NCI-H2029 (cell line): ENCODE measurements at regions not wholly inside any gene's neighbourhood (a gene's known extent, or its start where the extent isn't known, plus 50 kb on each side); places are given as distances from the start of the nearest gene placed in this dataset.

Experiments
- DNase-seq: peaks from one replicate; lab custom pipeline; 2025; lab: John Stamatoyannopoulos, UW

DNA sequence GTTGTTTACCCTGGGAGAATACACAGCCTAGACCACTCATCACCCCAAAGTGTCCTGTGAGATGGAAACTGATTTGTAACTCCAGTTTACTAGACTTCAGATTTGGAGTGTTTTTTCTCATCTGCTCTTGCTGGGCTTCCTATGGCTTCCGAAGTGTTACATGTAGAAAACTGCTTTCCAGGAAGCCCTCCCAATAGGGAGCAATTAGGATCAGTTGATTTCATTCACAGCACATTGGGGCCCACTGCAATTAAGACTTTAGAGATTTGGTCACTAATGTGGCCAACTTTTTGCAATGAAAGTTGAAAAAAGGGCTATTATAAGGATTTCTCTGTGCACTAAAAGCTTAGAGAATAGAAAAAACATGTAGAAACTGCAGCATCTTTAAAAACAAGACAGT, 656.6 kb upstream of the CHAC2 start:
- no peak for DNase-seq

DNA sequence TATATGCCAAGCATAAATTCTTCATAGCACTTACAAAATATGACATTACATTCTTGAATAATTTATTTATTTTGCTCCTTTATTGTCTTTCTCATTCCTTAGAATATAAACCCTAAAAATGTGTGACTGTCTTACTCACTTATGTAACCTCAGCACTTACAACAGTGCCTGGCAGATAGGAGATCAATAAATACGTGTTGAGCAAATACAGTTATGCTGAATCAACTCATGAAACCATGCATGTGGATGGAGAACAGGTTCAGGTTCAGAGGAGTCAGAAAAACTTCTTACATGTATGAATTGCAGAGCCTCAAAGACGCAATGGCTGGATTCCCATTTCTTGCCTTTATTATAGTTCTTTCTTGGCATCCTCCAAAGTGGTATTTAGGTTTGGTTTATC, 659.4 kb upstream of the CHAC2 start:
- no peak for DNase-seq

DNA sequence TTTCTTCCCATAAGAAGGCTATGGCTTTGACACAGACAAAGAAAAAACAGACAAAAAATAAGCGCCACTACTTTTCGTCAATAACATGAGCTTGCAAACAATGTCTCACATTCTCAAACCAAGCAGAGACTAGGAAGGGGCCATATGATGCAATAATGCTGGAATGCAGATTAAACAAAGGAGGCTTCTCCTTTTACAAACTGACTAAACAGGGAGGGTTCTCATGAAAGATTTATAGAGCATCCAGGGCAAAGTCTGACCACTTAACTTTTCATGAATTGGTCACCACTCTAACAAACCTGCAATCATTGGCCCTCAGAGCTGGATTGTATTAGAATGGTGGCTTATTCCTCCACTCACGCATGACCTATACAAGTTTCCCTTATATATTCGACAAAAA, 663.3 kb upstream of the CHAC2 start:
- no peak for DNase-seq

DNA sequence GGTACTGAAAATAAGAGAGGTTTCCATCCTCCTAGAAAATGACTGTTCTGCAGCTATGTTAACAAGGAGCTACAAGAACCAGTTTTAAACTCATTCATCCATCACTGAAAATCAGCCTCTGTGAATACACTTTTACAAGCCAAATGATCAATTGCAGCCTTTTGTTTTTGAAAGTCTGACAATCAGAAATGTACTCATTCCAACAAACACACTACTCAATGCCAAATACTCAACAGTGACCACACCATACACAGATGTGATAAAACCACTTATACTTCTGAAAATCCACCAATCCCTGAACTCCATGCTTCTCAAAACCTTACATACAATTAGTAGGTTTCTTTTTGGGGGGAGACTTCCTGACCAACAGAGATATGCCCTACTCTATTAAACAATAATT, 663.9 kb upstream of the CHAC2 start:
- DNase-seq = no peak

DNA sequence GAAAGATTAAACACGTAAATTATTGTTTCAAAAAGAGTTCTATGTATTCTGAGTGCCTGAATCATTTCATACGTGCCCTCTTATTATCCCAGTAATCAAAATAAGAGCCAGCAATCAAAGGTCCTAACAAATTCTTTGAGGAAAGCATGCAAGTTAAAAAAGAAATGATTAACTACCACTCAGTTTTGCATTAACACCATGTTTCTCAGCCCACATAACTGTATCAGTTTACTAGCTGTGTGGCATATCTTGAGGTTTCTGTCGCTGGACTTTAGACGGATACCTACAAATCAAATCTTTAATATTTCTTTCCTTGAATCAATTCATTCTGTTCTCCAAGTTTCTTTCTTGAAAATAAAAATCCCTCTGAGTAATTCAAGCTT, 668.9 kb upstream of the CHAC2 start:
- DNase-seq = no peak

DNA sequence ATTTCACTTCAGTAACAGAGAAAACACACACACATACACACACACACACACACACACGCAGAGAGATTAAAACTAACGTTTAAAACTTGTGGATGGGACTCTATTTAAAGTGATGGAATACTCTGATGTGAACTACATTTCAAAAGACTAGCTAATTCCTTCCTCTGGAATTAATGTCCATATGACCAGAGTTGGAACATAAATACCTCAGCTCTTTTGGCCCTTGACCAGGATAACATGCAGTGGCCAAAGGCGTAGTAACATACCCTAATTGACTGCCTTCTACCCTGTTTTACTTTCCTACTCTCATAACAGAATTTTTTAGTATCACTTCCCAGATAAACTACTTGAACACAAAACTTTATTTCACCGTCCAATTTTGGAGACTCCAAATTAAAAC, 671.3 kb upstream of the CHAC2 start:
- DNase-seq = no peak

DNA sequence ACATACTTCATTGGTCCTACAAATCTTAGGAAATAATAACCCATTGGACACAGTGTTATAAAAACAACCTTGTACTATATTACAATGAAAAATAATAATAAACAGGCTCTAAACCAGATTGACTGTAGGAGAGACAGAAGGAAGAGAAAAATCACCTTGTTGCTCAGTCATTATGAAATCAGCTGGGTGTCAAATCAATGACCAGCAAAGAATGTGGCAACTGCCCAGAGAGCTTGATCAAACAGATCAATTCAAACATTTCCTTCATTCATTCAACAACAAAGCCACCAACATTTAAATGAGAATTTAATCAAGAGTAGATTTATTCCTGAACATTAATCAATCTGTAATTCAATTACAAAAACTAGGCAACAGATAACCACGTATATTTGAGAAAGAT, 671.9 kb upstream of the CHAC2 start:
- DNase-seq = no peak

DNA sequence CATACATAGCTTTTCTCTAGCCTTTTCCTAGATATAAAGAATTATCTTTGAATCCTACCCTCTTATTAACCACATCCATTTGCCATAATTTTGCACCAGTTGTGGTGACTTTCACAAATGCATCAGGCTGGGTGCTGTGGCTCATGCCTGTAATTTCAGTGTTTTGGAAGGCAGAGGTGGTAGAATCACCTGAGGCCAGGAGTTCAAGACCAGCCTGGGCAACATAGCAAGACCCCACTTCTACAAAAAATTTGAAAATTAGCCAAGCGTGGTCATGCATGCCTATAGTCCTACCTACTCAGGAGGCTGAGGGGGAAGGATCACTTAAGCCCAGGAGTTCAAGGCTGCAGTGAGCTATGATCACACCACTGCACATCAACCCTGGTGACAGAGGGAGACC, 672.4 kb upstream of the CHAC2 start:
- no peak for DNase-seq

DNA sequence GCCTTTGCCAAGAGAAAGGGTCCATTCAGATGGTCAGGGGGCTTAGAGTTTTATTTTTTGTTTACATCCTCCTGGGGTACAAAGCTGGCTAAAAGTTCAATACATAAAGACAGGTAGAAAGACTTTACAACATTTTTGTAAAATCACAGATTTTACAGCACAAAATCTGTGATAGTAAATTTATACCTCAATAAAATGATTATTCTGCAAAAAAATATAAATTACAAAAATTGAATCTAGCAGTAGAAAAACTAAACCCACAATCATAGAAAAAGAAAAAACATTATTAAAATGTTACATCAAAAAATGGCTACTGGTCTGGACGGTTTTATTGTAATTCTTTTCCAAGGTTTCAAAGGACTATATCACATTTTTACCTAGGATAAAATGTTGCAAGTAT, 674.2 kb upstream of the CHAC2 start:
- no peak for DNase-seq

DNA sequence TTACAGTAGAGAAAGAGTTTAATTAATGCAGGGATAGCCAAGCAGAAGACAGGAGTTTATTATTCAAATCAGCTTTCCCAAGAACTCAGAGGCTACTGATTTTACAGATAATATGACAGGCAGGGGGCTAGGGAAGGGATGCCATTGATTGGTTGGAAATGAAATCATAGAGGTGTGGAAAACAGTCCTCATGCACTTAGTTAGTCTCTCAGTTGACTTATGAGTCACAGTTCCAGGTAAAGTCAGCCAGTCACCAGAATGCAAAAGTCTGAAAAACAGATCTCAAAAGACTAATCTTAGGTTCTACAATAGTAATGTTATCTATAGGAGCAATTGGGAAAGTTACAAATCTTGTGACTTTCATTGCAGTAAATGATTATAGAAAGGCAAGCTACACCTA, 676.4 kb upstream of the CHAC2 start:
- DNase-seq = no peak

DNA sequence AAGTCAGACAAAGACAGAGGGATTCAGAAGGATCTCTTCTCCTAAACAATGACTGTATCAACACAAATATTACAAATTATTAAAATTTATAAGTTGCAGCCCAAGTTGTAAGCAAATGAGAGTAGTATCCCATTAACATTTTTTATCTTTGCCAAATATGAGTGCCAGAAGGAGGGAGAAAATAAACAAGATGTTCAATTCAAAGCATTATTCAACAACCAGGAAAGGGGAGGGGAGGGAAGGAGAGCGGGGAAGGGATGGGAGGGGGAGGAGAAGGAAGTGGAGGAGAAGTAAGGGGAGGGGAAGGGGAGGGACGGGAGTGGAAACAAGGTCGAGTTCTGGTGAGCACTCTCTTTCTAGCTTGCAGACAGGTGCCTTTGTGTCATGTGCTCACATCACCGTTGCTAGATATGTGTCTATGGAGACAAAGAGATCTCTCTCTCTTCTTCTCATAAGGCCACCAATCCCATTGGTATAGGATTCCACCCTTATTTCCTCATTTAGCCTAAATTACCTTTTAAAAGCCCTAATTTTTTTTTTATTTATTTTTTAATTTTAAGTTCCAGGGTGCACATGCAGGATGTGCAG, 679.6 kb upstream of the CHAC2 start:
- DNase-seq = no peak

DNA sequence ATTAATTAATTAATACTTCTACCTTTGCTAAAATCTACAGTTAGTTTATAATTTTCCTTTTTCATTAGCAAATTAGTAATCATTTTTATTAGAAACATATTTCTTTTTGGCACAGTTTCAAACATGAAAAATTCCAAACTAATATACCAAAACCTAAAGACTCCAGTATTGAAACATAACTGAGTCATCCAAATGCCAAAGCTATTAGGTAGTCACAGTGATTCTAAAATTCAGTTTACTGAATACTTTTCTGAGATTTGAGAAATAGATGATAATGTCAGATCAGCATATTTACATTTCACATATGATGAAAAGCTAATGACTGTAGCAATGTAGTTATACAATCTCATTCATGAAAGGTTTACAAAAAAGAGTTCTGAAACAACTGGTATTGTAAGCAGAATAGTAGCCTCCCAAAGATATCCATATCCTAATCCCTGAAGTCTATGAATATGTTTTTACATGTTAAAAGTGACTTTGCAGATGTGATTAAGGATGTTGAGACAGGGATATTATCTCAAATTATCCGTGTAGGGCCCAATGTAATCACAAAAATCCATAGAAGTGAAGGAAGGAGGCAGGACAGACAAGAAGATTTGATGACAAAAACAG, 680.2 kb upstream of the CHAC2 start:
- no peak for DNase-seq

DNA sequence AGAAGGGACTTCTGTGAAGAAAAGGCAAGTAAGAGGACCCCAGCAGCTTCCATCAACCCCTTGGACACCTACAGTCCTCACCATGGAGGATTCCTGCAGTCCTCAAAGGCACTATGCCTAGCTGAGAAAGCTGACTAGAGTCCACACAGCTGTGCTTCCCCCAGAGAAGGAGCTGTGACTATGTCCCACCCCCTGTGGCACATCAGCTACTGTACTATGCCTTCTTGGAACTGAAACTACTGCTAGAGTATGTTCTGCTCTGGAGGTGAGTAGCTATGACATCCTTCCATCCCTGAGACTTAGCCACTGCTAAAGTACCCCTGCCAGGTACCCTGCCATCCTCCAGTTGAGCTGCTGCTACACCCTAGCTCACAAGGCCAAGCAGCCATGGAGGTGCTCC, 690.2 kb upstream of the CHAC2 start:
- DNase-seq = no peak

DNA sequence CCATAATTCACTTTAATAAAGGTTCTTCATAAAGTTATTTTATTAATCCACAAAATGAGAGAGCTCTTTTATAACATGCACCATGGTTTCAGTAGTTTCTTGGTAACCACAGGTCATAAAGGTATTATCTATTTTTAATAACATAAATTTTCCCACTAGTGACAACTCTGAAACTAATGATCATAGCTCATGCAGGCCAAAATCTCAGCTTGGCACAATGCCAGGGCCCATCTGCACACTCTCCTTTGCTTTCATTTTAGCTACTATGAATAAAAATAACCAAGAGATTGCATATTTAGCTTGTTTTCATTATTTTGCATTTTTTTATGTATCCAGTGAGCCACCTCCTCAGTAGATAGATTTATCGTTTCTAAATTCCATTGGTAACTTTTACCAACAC, 691.8 kb upstream of the CHAC2 start:
- no peak for DNase-seq

DNA sequence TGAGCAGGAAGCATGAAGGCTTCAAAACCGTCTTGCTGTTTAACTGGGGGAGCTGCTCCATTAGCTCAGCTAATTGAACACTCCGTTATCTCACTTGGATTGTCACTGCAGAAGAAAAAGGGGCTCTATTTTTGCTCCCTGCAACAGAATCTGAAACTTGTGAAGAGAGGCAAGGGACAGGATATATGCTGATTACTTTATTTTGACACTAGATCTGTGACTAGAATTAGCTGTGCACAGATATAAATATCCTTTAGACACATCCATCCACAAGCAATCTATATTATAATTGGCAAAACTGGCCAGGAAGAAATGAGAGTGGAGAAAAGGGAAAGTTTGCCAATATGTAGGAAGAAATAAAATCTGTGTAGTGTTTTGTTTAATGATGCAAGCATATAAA, 700.1 kb upstream of the CHAC2 start:
- DNase-seq = no peak

DNA sequence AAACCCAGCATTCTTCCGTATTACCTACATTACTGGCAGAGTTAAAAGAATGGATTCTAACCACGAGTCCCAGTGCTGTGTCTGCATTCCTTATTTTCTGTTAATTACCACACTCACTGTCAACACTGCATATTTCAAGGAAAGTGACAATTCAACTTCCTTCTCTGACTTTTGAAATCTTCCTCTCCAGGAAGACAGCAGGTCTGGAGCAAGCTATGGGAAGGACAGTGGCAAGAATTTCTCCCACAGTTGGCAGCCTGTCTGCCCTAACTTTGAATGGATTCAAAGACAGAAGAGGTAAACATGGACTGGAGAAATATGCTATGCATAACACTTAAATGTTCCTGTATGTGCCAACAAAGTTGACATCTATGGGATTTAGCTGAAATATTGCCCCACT, 700.5 kb upstream of the CHAC2 start:
- DNase-seq = no peak

DNA sequence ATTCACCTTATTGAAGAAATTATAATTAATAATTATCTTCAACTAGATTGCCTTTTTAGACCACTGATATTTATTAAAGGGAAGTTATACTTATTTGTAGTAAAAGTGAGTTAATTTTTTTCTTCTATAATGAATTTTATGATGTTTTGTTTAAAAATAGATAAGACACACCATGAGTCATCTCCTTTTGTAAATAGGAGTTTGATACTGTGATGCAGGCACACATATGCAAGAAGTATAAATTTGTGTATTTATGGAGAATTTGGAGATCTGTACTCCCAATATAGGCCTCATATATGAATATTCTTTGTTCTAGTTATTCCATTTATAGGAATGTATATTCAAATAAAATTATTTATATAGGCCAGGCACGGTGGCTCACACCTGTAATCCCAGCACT, 703.5 kb upstream of the CHAC2 start:
- no peak for DNase-seq

DNA sequence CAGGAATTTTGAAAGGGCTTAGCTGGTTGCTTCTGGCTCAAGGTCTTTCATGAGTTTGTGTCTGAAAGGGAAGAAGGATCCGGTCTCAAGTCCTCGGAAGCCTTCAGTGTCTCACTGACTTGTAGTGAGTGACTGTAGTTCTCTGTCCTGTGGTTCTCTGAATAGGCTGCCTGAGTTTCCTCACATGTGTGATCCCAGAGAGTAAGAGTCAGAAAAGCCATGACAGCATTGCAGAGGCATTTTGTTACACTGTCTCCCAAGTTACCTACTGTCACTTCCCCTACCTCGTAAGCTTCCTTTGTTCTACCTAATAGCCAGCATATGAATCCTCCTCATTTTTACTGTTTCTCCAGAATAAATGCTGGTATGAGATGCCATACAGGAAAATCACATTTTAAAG, 709.1 kb upstream of the CHAC2 start:
- no peak for DNase-seq

DNA sequence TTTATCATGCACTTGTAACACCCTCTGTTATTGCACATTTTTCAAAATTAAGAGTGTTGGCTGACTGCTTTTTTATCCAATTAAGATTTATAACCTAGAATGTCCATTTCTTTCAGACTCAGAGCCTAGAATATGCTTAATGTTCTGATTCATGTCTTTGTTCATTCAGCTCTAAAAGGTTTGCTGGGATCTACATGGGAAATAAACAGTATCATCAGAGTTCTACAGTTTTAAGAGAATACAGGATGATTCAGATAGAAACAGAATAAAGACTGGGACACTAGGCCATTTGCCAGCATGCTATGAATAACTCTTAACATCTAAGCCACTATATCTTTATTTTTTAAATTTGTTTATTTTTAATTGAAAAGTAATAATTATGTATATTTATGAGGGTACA, 713.7 kb upstream of the CHAC2 start:
- no peak for DNase-seq

DNA sequence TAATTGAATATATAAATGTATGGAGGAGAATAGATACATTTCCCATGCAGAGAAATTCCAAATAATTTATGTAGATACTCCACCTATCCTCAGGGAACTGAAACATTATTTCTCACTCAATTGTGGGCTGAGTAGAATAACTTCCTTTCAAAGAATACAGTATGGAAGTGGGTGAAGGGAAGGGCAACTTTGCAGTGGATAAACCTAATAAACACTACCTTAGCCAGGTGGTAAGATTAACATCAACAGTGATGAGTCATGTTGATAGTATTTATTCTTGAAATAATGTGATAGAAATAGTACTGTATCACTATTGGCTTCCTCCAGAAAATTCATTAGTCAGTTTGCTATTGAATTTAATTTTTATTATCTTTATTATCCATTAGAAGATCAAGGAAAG, 716.4 kb upstream of the CHAC2 start:
- DNase-seq = no peak

DNA sequence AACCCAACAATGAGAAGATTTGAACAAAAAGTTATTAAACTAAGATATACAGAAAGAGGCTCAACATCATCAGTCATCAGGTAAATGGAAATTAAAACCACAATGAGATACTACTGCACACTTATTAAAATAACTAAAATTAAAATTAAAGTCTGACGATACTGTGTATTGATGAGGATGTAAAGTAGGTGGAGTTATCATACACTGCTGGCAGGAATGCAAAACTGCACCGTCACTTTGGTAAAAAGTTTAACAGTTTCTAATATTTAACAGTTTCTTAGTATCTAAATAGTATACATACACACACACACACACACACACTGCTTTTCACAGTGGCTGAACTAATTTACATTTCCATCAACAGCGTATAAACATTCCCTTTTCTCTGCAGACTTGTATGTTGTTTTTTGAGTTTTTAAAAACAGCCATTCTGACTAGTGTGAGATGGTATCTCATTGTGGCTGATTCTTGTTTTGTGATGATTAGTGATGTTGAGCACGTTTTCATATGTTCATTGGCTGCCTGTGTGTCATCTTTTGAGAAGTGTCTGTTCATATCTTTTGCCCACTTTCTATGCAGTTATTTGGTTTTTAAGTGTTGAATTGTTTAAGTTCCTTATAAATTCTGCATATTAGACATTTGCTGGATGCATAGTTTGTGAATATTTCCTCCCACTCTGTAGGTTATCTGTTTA, 726.9 kb upstream of the CHAC2 start:
- DNase-seq = no peak

DNA sequence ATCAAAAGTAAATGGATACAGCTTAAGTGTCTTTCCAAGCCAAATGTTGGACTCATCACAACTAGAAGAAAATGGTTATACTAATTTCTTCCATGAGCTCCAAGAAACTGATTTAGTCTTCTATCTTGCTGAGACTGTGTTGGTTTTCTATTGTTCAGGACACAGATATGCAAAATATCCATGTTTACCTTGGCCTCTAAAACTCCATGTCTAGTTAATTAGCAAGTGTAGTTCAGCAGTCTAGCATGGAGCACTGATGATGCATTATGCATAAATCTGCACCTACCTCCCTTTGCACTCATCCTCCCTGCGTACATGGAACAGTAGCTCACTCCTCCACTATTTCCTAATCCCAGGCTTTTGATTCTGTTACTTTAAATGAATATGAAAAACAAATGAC, 731.4 kb upstream of the CHAC2 start:
- no peak for DNase-seq

DNA sequence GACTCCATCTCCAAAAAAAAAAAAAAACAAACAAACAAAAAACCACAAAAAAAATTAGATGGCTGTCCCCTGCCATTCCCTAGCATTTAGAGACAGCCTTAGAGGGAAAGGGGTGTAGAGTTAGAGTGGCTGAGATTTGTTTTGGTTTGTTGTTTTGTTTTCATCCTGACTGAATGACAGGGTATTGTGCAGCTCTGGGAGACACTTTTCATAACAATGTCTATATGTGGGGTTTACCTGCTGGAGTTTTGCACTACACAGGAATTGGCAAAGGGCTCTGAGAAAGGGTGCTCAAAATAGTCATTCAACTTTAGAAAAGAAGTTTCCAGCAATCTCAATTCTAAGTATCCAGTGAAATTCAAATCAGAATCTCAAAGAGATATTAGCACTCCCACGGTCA, 732.5 kb upstream of the CHAC2 start:
- DNase-seq = no peak

DNA sequence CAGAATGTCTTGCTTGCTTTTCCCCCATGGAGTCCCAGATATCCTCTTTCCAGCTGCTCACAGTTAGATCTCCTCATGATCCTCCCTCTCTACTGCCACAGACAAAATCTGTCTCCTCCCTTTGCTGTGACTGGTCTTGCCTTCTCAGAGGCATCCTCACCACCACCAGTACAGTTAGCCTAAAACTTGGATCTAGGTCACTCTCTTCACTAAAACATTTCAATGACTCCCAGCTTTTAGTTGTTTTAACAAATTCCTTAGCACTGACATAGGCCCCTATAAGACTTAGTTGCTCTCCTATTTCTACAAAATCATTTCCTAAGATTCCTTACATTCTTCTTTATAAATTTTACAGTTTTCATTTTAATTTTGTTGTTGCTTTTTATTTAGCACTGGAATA, 734.2 kb upstream of the CHAC2 start:
- no peak for DNase-seq
